C4-2B (cell line): ENCODE measurements at regions not wholly inside any gene's neighbourhood (a gene's known extent, or its start where the extent isn't known, plus 50 kb on each side); places are given as distances from the start of the nearest gene placed in this dataset.

Experiments used
- CTCF ChIP-seq: fragments of 450-650 bp; conservative IDR thresholded peaks from 2 replicates; pipeline ENCODE4 v1.5.1; 2017; ENCODE audit warnings: mild to moderate bottlenecking
- ZFX ChIP-seq: fragments of 450-650 bp; IDR thresholded peaks from 2 replicates; pipeline ENCODE4 v1.6.1; 2017

DNA sequence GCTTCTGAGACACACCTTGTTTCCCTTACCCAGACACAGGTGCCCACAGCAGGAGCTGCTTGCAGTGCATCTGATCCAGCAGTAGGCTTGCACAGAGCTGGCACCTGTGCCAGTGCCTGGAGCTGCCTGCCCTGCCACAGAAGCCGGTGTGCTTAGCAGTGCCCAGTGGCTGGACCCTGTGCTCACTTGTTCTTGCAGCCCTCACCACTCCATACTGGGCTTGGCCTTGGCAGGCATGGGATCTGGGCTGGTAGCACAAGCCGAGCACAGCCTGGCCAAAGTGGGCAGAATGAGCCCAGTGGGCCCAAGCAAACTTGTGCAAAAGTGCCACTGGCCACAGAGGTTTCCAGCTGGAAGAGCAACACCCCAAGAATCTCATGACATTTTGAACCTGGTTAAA is 1950.4 kb downstream of the SUCLG1 start:
- TF ChIP-seq CTCF (no peak), ZFX (no peak)
